ENCODE measurements at regions not wholly inside any gene's neighbourhood (a gene's known extent, or its start where the extent isn't known, plus 50 kb on each side); places are given as distances from the start of the nearest gene placed in this dataset.

DNA sequence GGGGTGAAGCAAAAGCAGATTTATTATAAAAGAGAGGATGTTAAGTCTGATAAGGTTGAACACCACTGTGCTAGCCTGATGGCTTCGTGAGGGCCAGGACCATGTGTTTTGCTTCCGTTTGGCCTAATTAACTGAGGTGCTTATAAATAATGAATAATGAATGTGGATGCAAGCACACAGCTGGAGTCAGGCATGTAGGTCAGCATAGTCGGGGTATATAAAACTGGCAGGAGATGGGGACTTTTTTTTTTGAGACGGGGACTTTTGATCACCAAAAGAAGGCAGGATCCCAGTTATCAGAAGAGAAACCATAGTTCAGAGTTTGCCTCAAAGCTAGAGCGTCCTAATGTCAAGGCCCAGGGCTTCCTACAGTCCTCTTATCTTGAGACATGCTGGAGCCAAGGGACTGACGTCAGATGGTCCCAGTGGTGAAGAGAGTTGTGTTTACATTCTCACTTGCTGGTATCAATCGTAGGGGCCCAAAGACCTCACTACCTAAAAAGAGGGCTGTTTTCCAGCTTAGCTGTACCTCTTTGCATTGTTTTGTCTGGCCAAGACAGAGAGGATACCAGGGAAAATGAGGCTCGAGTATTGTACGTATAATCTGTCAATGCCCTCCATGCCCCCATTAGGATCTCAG lies 50.4 kb downstream of the RTL9 start:
- no peak for DNase-seq

DNA sequence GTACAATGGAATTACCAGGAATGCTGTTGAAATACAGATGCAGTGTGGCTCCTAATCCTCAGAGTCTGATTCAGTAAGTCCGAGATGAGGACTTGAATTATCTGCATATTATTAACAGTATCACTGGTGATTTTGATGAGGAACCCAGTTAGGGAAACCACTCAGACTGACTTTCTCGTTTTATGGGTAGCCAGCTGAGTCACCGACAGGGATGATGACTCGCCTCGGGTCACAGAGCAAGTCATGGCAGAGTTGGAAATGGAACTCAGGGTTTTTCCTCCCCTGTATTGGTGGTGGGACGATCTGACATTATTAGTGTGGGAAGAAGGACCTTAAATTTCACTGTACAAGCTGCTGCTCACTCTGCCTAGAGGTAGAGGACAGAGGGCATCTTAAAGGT lies 51.3 kb downstream of the RTL9 start:
- no peak for DNase-seq

DNA sequence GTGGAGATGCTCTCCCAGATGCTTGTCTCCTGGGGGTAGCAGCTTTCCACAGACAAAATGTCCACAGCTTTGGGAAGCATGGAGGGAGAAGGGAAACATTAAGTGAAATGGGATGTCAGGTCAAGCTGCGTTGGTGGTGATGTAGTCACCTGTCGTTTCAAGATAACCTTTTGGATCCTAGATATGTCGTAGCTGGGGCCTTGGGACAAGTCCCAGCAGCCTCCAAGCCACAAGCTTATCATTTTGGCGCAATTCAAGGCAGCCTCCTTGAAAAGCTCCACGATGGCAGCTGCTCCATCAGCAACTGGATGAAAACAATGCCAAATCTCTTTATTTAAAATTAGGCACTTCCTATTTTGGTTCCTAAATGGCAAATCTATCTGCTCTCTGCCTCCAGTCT lies 52.0 kb downstream of the RTL9 start:
- no peak for DNase-seq

DNA sequence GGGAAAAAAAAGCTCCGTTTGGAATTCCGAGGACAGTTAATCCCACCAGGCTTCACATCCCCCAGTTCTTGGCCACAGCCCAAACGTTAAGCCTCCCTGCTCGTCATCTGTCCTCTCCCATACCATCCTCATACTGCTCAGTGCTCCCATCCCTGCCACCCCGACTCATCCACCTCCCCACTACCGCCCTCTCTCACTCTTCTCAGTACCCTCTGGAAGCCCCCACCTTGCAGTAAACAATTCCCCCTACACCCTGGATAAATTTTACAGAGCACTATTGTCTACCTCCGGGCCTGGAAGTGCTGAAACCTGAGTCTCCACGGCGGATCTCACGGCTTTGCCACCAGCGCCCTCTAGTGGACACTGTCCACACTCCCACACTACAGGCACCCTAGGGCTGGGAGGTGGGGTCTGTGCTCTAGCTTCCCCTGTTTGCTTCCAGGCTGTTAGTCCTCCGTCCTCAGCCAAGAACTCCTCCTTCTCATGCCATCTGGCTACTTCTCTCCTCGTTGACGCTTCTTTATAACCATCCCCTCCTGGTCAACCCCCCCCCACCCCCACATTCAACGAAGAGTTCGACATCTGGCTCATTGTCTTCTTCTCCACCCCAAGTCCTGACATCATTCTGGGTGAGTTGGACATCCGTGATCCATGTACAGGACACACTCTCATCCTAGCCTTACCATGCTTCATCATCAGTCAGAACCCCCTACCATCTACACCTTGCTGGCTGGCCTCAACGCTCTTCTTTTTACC lies 54.5 kb downstream of the RTL9 start:
- peak; percentile 73 for DNase-seq

DNA sequence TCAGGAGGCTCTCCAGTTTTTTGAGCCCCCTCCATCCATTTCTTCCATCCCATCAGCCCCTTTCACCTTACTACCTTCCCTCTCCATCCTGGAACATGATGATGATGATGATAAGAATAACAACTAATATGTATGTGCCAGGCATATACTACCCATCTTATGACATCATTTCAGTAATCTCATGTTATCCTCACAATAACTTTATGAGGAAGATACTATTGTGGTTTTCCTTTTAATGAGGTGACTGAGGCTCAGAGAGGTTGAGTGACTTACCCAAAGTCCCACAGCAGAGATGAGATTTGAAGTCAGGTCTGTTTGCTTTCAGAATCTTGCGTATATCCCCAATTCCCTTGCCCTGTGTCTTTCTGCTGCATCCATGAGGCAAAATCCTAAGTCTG lies 55.1 kb downstream of the RTL9 start:
- peak; percentile 17 for DNase-seq

DNA sequence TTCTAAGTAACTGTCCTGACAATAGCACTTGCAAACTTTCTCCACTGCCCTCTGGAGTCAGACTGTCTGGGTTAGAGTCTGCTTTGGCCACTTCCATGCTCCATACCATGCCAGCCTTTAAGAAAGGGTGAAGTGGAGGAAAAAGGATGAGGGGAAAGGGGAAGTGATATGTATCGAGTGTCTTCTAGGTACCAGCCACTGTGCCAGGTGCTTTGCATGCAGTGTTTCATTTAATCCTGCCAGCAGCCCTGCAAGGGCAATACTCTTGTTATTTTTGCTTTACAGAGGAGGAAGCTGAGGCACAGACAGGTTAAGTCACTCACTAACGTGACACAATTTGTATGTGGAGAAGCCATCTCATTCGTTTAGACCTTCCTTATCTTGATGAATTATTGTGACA lies 55.6 kb downstream of the RTL9 start:
- DNase-seq: no peak

DNA sequence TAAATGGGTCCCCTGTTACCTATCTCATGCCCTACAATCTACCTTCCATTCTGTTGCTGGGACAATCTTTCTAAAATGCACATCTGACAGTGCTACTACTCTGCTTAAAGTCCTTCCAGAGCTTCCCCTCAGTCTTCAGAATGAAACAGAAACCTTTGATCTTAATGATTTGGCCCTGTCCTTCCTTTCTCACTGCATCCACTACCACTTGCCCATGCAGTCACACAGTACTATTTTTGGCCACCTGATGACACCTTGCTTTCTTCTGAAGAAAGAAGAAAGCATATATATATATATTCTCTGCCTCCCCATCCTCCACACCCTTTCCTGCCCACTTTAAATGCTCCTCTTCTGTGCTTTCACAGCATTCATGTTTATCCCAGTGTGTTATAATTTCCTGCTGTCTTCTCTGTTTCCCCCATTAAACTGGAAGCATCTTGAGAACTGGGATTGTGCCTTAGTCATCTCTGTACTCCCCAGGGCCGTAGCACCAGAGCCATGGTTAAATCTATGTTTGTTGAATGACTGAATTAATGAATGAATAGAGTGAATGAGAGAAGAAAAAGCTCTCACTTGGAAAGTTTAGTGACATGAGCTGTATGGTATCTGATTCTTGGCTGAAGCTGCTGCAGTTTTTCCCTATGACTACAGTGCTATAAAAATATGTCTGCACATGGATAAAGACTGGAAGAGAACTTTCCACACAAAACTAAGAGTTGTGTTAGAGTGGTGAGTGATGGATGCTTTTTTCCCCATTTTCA lies 56.2 kb downstream of the RTL9 start:
- peak; percentile 57 for DNase-seq

DNA sequence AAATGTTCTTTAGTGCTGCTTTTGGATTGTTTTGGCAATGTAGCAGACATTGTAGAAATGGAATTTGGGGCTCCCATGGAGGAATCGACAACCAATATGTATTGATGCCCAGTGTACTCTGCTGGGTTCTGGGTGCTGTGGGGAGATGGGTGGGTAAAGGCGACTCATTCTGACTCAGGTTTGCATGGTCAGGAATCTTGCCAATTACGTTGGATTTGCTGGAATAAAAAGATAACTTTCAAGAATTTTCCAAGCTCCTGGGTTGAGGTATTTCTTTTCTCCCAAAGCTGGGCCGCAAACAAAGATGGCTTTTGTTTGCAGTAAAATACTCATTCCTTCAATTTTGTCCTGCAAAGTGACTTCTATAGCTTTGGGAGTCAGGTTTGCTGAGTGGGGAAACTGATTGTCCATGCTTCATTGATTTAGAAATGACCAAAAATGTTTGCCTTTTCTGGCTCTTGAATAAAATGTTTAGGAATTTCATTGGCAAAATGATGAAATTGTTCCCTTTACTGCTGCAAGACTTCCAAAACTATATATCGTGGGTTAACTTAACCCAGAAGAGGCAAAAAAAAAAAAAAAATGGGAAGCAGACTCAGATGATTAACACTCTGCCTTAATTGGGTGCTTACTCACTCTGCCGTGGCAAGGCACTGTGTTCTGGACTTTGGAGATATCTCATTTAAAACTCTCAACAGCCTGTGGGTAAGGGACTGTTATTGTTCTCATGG lies 57.0 kb downstream of the RTL9 start:
- no peak for DNase-seq

DNA sequence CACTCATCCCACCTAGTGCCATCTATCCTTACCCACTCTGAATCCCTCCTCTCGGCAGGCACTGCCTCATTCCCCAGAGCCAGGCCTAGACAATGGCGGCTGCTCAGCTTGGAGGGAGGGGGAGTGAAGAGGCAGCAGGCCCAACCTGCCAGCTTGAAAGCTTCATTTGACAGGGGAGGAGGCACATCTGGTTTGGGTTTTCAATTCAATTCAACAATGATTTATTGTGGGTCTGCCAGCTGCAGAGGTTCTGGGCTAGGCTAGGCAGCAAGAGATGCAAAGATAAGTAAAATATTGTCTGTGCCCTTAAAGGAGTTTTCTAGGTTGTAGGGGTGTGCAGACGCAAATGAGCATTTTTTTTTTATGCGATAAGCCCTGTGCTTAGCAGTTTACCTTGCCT lies 58.5 kb downstream of the RTL9 start:
- DNase-seq: peak; percentile 2

DNA sequence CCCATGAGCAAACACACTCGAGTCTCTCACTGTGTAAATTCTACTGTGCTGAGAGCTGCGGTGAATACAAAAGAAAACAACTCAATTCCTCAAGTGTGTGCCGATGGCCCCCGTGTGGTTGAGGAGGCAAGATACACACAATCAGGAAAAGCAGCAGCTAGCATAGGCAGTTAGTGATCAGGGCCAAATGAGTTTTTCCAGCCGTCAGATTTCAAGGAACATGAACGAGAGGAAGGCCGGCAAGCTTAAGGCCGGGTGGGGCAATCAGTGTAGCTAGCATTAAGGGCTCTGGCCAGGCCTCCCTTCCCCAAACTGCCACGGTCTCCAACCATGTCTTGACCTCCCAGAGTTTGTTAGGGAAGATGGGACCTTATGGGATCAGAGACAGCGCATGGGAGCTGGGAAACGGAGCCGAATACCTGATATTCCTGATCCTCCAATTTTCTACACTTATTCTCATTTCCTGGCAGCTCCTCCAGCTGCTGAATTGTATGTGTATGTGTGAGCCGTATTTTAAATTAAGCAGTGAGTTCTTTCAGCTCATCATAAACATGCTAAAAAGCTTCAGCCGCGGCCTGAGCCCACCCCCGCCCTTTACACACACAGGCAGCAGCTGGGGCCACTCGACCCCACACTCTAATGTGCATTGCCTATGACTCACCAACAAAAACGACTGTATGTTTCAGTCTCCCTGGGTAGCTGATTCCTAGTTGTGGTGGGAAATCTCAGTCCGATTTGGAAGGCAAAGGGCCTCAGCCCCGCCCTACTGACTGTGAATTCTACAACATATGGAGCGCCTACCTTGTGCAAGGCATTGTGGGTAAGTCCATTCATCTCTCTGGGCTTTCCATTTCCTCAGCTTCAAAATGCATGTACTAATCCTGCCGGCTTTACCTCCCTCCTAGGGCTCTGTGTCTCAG lies 59.9 kb downstream of the RTL9 start:
- peak; percentile 64 for DNase-seq

DNA sequence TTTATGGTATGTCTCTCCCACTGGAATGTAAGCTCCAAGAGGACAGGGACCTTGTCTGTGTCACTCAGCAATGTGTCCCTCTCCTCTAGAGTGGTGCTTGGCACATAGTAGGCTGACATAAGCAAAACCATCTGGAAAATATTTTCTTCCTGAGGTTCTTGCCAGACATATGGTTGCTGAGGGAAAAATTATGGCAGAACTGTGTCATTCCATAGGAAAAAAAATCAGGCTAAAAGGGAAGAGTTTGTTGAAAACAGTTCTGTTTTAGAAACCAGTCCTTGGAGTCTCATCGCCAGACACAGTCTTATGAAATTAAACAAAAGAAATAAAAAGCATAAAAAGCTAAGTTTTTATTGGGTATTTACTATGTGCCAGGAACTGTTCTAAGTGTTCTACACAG lies 60.9 kb downstream of the RTL9 start:
- peak; percentile 85 for DNase-seq

DNA sequence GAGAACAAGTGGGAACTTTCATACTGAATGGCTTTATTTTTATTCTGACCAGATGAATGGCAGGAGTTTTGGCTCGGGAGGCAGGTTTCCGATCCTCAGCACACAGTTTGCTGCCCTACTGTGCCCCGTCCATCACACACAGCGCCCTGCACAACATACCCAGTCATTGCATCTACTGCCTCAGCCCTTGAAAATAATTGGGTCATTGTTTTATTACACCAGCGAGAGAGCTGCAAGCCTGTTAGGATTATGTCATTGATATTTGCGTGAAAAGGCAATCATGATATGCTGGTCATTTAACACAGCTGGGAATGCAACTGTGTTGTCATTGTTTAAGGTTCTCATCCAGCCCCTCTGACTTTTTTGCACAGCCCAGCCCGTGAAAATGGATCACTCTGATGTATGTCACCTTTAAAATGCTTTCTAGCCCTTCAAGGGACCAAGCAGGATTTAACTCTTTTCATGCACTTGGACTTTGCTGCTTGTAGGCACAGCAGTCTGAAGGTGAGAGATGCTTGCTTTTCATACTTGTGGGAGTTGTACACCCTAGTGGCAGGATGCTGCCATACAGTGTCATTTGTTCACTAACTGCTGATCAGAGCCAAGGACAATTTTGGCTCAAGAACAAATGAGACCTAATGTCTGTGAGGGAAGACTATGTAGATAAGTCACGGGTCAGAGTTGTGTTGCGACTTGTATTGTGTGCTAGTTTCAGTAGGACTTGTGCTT lies 62.3 kb downstream of the RTL9 start:
- peak; percentile 51 for DNase-seq

DNA sequence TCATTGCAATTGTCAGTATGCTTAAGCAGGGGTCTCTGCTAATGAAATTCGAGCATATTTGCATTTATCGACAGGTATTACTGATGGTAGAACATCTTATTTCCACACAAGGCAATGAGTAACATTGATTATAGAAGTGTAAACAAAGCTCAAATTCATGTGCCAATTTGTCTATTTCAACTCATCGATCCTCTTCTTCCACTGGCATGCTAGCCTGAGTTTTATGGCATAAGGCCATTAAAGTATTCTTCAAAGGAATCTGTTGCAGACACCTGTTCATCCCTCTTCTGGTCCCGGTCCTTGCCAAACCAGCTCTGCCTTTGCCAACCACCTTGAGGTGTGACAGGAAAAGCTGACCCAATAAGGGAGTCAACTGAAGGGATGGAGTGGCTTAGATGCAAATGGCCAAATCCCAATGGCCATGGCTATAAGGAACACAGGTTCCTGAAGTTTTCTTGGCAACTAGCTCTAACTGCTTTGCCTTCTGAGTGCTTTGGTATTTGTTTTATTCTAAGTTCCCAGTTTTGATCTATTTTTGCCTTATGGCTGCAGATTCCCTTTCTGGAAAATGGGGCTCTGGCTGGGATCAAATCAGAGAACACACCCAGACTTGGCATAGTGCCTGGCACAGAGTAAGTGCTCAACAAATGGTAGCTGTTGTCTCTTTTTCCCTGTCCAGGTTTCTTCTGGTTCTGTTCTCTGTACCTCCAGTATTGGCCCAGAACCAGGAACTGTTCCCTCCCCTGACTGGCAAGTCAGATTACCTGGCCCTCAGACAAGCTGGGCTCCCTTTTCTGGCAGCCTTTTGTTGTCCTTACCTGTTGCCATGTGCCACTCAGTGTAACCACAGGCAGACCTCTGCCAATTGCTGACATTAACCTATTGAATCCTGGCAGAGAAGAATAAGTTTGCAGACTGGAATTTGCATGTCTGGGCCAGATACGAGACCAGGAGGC lies 63.1 kb downstream of the RTL9 start:
- DNase-seq: no peak

DNA sequence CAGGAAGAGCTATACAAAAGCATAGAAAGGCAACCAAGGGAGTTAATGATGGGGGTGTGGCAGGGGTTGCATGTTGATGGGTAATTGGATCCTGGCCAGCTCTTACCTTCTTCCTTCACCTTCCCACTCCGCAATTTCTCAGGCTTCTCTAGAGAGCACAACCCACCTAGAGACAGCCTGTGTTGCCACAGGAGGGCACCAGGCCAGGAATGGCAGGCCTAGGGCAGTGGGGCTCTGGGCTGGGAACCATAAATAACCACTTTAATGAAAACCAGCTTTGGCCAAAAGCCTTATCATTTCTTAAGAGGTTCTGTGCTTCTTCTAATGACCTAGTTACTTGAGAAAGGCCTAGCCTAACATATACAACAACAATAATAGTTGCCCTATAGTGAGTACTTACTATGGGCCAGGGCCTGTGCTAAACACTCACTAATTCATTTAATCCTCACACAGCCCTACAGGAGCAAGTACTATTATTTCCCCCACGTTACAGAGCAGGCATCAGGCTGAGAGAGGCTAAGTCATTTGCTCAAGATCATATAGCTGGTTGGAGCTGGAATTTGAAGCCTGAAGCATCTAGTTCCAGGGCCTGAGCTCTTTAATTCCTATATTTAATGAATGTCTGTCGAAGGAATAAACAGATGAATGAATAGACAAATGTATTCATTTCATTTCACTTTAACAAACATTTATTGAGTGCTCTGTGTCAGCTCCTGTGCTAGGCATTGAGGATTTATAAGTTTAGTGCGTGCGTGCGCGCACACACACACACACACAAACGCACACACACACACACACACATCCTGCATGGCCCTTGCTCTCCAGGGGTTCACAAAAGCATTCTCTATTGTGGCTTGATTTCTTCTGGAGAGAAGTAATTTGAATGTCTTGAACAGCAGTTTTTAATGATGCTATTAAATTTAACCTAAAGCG lies 66.8 kb downstream of the RTL9 start:
- peak; percentile 2 for DNase-seq

DNA sequence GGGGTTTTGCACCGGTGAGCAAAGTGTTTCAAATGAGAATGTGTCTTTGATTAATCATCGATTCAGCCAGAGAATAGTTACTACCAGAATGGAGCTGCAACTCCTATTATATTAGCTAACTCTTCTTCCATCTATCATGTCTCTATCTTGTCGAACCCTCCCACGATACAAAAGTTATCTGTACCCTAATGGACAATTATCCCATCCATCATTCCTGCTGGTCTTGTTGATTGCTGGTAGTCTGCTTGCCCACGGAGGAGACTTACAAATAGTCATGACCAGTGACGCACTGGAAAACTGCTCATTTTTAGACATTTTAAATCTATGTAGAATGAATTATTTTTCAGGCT lies 67.5 kb downstream of the RTL9 start:
- DNase-seq: no peak

DNA sequence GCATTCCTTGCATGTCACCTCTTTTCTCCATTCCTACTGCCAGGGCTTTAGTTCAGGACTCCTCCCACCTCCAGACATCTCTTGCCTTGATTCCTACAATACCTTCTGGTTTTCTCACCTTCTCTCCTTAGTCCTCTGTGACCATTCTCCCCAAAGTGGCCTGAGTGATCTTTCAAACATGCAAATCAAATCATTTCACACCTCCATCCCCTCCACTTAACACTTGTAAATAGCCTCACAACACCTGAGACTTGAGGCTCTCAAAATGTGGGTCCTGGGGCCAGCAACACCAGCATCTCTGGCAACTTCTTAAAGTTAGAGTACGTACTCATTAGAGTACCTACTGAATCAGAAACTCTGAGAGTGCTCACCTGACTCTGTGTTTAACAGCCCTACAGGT lies 68.4 kb downstream of the RTL9 start:
- no peak for DNase-seq

DNA sequence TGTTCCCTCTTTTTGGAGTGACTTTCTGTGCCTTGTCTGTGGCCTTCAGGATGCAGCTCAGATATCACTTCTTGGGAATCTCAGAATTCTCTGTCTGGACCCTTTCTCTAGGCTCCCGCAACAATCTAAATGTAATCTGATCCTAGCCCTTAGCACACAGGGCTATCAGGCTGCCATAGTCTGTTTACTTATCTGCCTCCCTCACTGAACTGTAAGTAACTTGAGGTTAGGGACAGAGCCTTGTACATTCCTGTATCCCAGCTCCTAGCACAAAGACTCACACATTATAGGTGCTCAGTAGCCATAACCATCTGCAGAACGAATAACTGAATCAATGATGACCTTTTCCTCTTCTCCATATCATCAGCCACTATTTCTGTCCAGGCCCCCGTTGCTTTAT lies 69.5 kb downstream of the RTL9 start:
- DNase-seq: no peak

DNA sequence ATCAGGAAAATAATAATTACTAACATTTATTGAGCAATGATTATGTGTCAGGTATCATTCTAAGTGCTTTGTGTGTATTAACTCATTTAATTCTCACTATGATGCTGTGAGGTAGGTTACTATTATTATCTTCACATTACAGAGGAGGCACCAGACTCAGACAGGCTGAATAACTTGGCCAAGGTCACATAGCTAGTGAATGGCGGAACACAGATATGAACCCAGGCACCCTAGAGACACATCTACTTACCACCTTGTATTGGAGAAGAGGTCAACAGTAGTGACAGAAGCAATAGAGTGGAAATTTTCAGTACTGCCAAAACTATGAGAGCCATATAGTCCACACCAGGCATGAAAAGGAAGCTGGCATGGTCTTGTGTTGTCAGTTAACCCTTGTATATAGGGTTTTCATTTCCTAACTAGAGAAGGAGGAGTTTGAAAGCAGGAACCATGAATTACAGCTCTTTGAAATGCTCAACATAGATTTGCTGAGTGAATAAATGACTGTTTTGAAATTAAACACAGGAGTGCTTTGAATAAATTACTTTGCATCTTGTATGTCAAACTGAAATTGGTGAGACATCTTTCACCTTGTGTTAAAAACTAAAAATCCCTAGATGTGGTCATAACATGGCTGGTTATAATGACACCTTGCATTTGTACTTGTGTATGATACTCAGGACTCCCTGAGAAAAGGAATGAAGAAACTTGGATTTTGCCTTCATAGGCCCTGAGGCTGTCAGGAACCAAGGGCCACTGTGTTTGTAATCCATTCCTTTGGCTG lies 71.8 kb downstream of the RTL9 start:
- no peak for DNase-seq

All from skin of body (tissue), 1 donor.